Cardiac fibroblast (primary cell): ENCODE measurements at regions not wholly inside any gene's neighbourhood (a gene's known extent, or its start where the extent isn't known, plus 50 kb on each side); places are given as distances from the start of the nearest gene placed in this dataset.

ENCODE experiments used
- DNase-seq, 2 donors: peaks; one replicate each; pipeline versions ENCODE4 v3.0.0 to v3.0.0-alpha.2; 2010; ENCODE audit warnings: low read depth in 2 of 2
- H3K4me3 ChIP-seq, 2 donors: replicated peaks in 1 of 2; 1 replicate in 1 of 2; 2 replicates in 1 of 2; pipeline ENCODE4 v1.5.1; 2011; ENCODE audit warnings: low read depth in 2 of 2, low read length in 2 of 2, mild to moderate bottlenecking in 2 of 2, moderate library complexity in 1 of 2
- TF ChIP-seq, protein P1 (sequence below): IDR thresholded peaks from one replicate; pipeline ENCODE4 v1.5.1; 2011; ENCODE audit warnings: low read depth, mild to moderate bottlenecking, low read length, inconsistent platforms

DNA sequence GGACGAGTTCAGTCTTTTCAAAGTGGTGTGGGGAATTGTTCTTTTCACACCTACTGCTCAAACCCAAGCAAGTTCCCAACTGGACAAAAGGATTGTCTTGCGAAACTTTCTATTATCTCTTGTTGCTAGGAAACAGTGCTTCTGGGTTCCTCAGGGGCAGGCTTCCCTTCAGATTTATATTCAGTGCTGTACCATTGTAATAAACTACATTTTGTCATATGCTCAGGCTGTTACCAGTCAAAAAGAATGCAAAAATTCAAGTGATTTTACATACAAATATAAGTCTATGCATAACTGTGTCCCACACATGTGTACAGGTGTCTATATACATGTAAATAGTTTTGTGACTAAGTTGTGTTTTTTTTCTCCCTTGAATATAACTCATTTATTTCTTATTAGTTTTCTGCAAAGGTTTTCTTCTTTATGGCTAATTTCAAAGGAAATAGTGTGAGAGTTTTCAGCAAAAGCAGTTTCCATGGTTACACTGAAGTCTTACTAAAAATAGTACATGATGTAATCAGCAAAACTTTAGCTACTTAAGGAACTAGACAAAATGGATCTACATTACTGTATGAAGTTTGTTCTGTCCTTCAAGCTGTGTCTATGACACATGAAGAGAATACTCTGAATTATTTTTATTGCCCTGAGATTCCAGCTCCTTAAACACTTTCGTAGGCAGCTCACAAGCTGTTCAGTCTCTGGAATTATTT, 430.2 kb upstream of the TMPO start:
- no peak for DNase-seq
- H3K4me3 ChIP-seq = no peak overlapping the region
- TF ChIP-seq, protein P1, sequence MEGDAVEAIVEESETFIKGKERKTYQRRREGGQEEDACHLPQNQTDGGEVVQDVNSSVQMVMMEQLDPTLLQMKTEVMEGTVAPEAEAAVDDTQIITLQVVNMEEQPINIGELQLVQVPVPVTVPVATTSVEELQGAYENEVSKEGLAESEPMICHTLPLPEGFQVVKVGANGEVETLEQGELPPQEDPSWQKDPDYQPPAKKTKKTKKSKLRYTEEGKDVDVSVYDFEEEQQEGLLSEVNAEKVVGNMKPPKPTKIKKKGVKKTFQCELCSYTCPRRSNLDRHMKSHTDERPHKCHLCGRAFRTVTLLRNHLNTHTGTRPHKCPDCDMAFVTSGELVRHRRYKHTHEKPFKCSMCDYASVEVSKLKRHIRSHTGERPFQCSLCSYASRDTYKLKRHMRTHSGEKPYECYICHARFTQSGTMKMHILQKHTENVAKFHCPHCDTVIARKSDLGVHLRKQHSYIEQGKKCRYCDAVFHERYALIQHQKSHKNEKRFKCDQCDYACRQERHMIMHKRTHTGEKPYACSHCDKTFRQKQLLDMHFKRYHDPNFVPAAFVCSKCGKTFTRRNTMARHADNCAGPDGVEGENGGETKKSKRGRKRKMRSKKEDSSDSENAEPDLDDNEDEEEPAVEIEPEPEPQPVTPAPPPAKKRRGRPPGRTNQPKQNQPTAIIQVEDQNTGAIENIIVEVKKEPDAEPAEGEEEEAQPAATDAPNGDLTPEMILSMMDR = no peak

DNA sequence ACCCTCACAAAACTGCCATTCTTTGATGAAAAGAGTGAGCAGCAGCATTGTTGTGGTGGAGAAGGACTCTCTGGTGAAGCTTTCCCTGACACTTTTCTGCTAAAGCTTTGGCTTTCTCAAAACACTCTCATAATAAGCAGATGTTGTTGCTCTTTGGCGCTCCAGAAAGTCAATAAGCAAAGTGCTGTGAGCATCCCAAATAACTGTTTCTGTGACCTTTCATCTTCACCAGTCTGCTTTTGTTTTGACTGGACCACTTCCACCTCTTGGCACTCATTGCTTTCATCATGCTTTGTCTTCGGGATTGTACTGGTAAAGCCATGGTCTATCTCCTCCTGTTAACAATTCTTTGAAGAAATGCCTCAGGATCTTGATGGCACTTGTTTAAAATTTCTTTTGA, 424.7 kb upstream of the TMPO start:
- no peak overlapping the region for H3K4me3 ChIP-seq
- DNase-seq = no peak
- TF ChIP-seq, protein P1 = no peak

DNA sequence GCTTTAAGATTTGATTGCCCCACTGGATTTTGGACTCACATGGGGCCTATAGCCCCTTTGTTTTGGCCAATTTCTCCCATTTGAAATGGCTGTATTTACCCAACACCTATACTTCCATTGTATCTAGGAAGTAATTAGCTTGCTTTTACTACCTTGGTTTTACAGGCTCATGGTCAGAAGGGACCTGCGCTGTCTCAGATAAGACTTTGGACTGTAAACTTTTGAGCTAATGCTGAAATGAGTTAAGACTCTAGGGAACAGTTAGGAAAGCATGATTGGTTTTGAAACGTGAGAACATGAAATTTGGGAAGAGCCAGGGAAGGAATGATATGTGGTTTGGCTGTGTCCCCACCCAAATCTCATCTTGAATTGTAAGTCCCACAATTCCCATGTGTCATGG, 419.0 kb upstream of the TMPO start:
- no peak overlapping the region for H3K4me3 ChIP-seq

DNA sequence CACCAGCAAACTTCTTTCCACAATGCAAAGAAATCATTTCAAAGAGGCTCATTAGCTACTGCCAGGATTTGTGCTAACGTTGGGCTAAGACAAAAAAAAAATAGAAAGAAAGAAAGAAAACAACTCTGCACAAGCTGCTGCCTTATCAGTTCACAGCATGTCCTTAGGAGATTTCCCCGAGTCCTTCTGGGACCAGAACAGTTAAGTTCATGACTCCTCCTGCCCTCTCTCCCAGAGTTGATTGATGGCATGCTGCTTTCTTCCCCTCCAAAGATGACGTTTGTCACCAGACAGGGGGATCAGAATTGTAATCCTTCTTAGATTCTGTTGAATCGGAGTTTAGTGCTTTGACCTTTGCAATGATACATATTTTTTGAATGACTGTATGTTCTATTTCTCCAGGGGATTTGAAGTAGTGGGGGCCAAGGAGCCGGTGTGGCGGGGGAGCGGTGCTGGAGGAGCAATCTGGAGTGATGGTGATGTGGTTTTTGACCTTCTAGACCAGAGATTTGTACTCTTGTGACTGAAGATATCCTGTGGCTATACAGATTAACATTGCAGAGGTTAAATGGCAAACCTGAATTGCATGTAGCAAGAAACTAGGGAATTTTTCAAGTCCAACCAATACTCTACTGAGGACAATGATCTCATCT, 409.2 kb upstream of the TMPO start:
- H3K4me3 ChIP-seq = no peak overlapping the region
- TF ChIP-seq, protein P1 = no peak
- no peak for DNase-seq

More for the DNA sequence above, 419.0 kb upstream of the TMPO start:
- DNase-seq = no peak
- TF ChIP-seq, protein P1 = no peak

DNA sequence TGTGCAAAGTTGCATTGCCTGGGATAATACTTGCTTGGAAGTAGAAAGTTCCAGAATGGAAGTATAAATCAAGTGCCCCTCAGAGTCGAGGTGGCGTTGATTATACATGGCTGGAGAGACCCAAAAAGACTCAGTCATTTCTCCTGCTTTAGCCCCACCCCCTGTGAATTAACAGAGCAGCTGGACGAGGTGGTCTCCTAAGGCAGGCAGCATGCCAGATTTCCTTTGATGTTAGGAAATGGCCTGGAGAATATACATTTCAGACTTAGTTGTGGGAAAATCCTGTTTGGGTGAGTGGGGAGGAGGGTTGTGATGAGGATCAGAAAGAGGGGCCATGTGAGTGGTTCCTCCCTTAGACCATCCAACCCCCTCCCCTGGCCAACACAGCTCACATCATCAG, 406.1 kb upstream of the TMPO start:
- TF ChIP-seq, protein P1 = no peak
- DNase-seq = no peak
- H3K4me3 ChIP-seq = no peak overlapping the region

DNA sequence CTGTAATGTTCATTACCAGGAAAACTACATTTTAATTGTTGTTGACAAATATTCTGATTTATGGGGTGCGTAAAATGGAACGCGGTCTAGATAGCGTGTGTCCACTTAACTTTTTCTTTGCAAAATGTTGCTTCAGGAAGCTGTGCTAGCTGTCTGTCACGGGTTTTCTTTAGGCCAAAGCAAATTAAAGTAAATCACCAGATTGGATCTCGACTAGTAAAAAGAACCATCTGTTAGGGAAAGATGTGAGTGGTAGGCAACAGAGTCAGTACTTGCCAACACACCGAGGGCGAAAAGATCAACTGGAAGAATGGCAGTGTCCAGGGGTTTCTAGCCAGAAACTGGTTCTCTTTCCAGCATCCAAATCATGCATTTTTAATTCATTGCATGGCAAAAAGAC, 404.9 kb upstream of the TMPO start:
- H3K4me3 ChIP-seq = no peak overlapping the region
- TF ChIP-seq, protein P1 = no peak
- no peak for DNase-seq
